Renal cortical epithelial cell (primary cell): ENCODE measurements at regions not wholly inside any gene's neighbourhood (a gene's known extent, or its start where the extent isn't known, plus 50 kb on each side); places are given as distances from the start of the nearest gene placed in this dataset.
"Not testable (repeated sequence)": the region's sequence is repeated elsewhere in the genome, so short reads cannot be mapped to it uniquely, and the experiment has no call there.

Source experiments
- DNase-seq: peaks from one replicate; pipeline ENCODE4 v3.0.0-alpha.2; 2011; ENCODE audit warnings: low read depth

- no peak for DNase-seq
Measured at GRCh38 chr6:4264081-4264480, 128.7 kb upstream of the ECI2 start.

- DNase-seq = no peak
Measured at GRCh38 chr6:4262526-4262925, 127.2 kb upstream of the ECI2 start.

GRCh38 chr6:4259391-4259790 is 124.0 kb upstream of the ECI2 start:
- no peak for DNase-seq

- DNase-seq = no peak
Measured at GRCh38 chr6:4258733-4259132, 123.4 kb upstream of the ECI2 start.

GRCh38 chr6:4256969-4257368 is 121.6 kb upstream of the ECI2 start:
- DNase-seq = peak; percentile 6

- peak; percentile 48 for DNase-seq
Measured at GRCh38 chr6:4253604-4254231, 118.3 kb upstream of the ECI2 start.

- DNase-seq = not testable (repeated sequence)
Measured at GRCh38 chr6:4252445-4252844, 117.1 kb upstream of the ECI2 start.

- no peak for DNase-seq
Measured at GRCh38 chr6:4250645-4251044, 115.3 kb upstream of the ECI2 start.

- DNase-seq = not testable (repeated sequence)
Measured at GRCh38 chr6:4243832-4244231, 108.5 kb upstream of the ECI2 start.

GRCh38 chr6:4243237-4243636 is 107.9 kb upstream of the ECI2 start:
- no peak for DNase-seq

- no peak for DNase-seq
Measured at GRCh38 chr6:4242601-4243000, 107.2 kb upstream of the ECI2 start.

- no peak for DNase-seq
Measured at GRCh38 chr6:4240148-4240547, 104.8 kb upstream of the ECI2 start.

GRCh38 chr6:4225161-4225872 is 89.9 kb upstream of the ECI2 start:
- DNase-seq = peak; percentile 13

- no peak for DNase-seq
Measured at GRCh38 chr6:4224067-4224978, 88.9 kb upstream of the ECI2 start.

- no peak for DNase-seq
Measured at GRCh38 chr6:4220558-4220957, 85.2 kb upstream of the ECI2 start.

- not testable (repeated sequence) for DNase-seq
Measured at GRCh38 chr6:4218619-4219317, 83.4 kb upstream of the ECI2 start.

- no peak for DNase-seq
Measured at GRCh38 chr6:4212588-4212987, 77.2 kb upstream of the ECI2 start.

- DNase-seq = peak; percentile 52
Measured at GRCh38 chr6:4210629-4211419, 75.4 kb upstream of the ECI2 start.

GRCh38 chr6:4209196-4209595 is 73.8 kb upstream of the ECI2 start:
- no peak for DNase-seq

GRCh38 chr6:4208158-4208557 is 72.8 kb upstream of the ECI2 start:
- no peak for DNase-seq
